ENCODE measurements at regions not wholly inside any gene's neighbourhood (a gene's known extent, or its start where the extent isn't known, plus 50 kb on each side); places are given as distances from the start of the nearest gene placed in this dataset.

GRCh38 chr6:867378-867777 lies 174.4 kb upstream of the EXOC2 start:
- TF ChIP-seq CTCF (IDR thresholded peaks at IDR 0.05) (no peak), EP300 (IDR thresholded peaks at IDR 0.05) (no peak)

Measured in ovary (tissue), 3 donors.